ENCODE measurements at regions not wholly inside any gene's neighbourhood (a gene's known extent, or its start where the extent isn't known, plus 50 kb on each side); places are given as distances from the start of the nearest gene placed in this dataset.
"Not testable (repeated sequence)": the region's sequence is repeated elsewhere in the genome, so short reads cannot be mapped to it uniquely, and the experiment has no call there.

- DNase-seq (ENCODE audit: low read depth in 4 of 4, low spot score in 1 of 4), result no peak
Measured at GRCh38 chr18:46179306-46179705, 75.1 kb downstream of the HAUS1 start.

GRCh38 chr18:46182633-46183358 is 78.6 kb downstream of the HAUS1 start:
- DNase-seq (ENCODE audit: low read depth in 4 of 4, low spot score in 1 of 4), result no peak

- DNase-seq (ENCODE audit: low read depth in 4 of 4, low spot score in 1 of 4), result not testable (repeated sequence)
Measured at GRCh38 chr18:46184296-46184695, 80.1 kb downstream of the HAUS1 start.

- no peak for DNase-seq (ENCODE audit: low read depth in 4 of 4, low spot score in 1 of 4)
Measured at GRCh38 chr18:46184727-46185126, 80.5 kb downstream of the HAUS1 start.

GRCh38 chr18:46190667-46191066 is 86.5 kb downstream of the HAUS1 start:
- DNase-seq (ENCODE audit: low read depth in 4 of 4, low spot score in 1 of 4), result no peak

- no peak for DNase-seq (ENCODE audit: low read depth in 4 of 4, low spot score in 1 of 4)
Measured at GRCh38 chr18:46196627-46197243, 92.5 kb downstream of the HAUS1 start.

GRCh38 chr18:46199515-46200147 is 95.4 kb downstream of the HAUS1 start:
- DNase-seq (ENCODE audit: low read depth in 4 of 4, low spot score in 1 of 4), result no peak

GRCh38 chr18:46200178-46201055 is 96.2 kb downstream of the HAUS1 start:
- DNase-seq (ENCODE audit: low read depth in 4 of 4, low spot score in 1 of 4), result not testable (repeated sequence)

- no peak for DNase-seq (ENCODE audit: low read depth in 4 of 4, low spot score in 1 of 4)
Measured at GRCh38 chr18:46204143-46204542, 100.0 kb downstream of the HAUS1 start.

GRCh38 chr18:46207985-46208384 is 103.8 kb downstream of the HAUS1 start:
- no peak for DNase-seq (ENCODE audit: low read depth in 4 of 4, low spot score in 1 of 4)

- DNase-seq (ENCODE audit: low read depth in 4 of 4, low spot score in 1 of 4), result no peak
Measured at GRCh38 chr18:46209161-46209560, 105.0 kb downstream of the HAUS1 start.

- DNase-seq (ENCODE audit: low read depth in 4 of 4, low spot score in 1 of 4), result no peak
Measured at GRCh38 chr18:46211816-46212215, 107.6 kb downstream of the HAUS1 start.

GRCh38 chr18:46212398-46212797 is 108.2 kb downstream of the HAUS1 start:
- DNase-seq (ENCODE audit: low read depth in 4 of 4, low spot score in 1 of 4), result no peak

GRCh38 chr18:46213295-46213694 is 109.1 kb downstream of the HAUS1 start:
- no peak for DNase-seq (ENCODE audit: low read depth in 4 of 4, low spot score in 1 of 4)

GRCh38 chr18:46214435-46214834 is 110.2 kb downstream of the HAUS1 start:
- DNase-seq (ENCODE audit: low read depth in 4 of 4, low spot score in 1 of 4), result no peak

GRCh38 chr18:46215902-46216723 is 111.9 kb downstream of the HAUS1 start:
- DNase-seq (ENCODE audit: low read depth in 4 of 4, low spot score in 1 of 4), result no peak

- no peak for DNase-seq (ENCODE audit: low read depth in 4 of 4, low spot score in 1 of 4)
Measured at GRCh38 chr18:46220116-46220515, 115.9 kb downstream of the HAUS1 start.

- no peak for DNase-seq (ENCODE audit: low read depth in 4 of 4, low spot score in 1 of 4)
Measured at GRCh38 chr18:46222093-46222492, 117.9 kb downstream of the HAUS1 start.

GRCh38 chr18:46222710-46223360 is 118.7 kb downstream of the HAUS1 start:
- no peak for DNase-seq (ENCODE audit: low read depth in 4 of 4, low spot score in 1 of 4)

GRCh38 chr18:46224181-46224775 is 120.1 kb downstream of the HAUS1 start:
- no peak for DNase-seq (ENCODE audit: low read depth in 4 of 4, low spot score in 1 of 4)
